ELR (cell line): ENCODE measurements at regions not wholly inside any gene's neighbourhood (a gene's known extent, or its start where the extent isn't known, plus 50 kb on each side); places are given as distances from the start of the nearest gene placed in this dataset.
A peak's percentile ranks its signal among the peaks of the same experiment; 100 is the strongest.
"Not testable (repeated sequence)": the region's sequence is repeated elsewhere in the genome, so short reads cannot be mapped to it uniquely, and the experiment has no call there.

ENCODE experiments used
- DNase-seq: peaks from one replicate; pipeline ENCODE4 v3.0.0-alpha.2; 2015; ENCODE audit warnings: low read depth

- no peak for DNase-seq
These were observed 615.1 kb downstream of the TMEM121 start for GRCh38 chr14:106141242-106142220.

- not testable (repeated sequence) for DNase-seq
These were observed 619.3 kb downstream of the TMEM121 start for GRCh38 chr14:106145731-106146130.

GRCh38 chr14:106153362-106153955 lies 627.1 kb downstream of the TMEM121 start:
- DNase-seq: peak; percentile 36

- DNase-seq: no peak
These were observed 636.9 kb downstream of the TMEM121 start for GRCh38 chr14:106163316-106163715.

GRCh38 chr14:106163812-106164211 lies 637.4 kb downstream of the TMEM121 start:
- not testable (repeated sequence) for DNase-seq

GRCh38 chr14:106166232-106166631 lies 639.8 kb downstream of the TMEM121 start:
- DNase-seq: no peak

GRCh38 chr14:106166650-106167204 lies 640.3 kb downstream of the TMEM121 start:
- DNase-seq: no peak

GRCh38 chr14:106170163-106170658 lies 643.8 kb downstream of the TMEM121 start:
- DNase-seq: peak; percentile 9

- no peak for DNase-seq
These were observed 647.8 kb downstream of the TMEM121 start for GRCh38 chr14:106174206-106174605.

- not testable (repeated sequence) for DNase-seq
These were observed 651.2 kb downstream of the TMEM121 start for GRCh38 chr14:106177266-106178246.

GRCh38 chr14:106179761-106180160 lies 653.4 kb downstream of the TMEM121 start:
- no peak for DNase-seq

GRCh38 chr14:106184771-106185170 lies 658.4 kb downstream of the TMEM121 start:
- not testable (repeated sequence) for DNase-seq

GRCh38 chr14:106185174-106185836 lies 658.9 kb downstream of the TMEM121 start:
- DNase-seq: not testable (repeated sequence)

- DNase-seq: no peak
These were observed 659.5 kb downstream of the TMEM121 start for GRCh38 chr14:106185837-106186233.

- DNase-seq: no peak
These were observed 660.8 kb downstream of the TMEM121 start for GRCh38 chr14:106187216-106187615.

- DNase-seq: not testable (repeated sequence)
These were observed 666.3 kb downstream of the TMEM121 start for GRCh38 chr14:106192701-106193100.

- not testable (repeated sequence) for DNase-seq
These were observed 670.1 kb downstream of the TMEM121 start for GRCh38 chr14:106196459-106196858.

- not testable (repeated sequence) for DNase-seq
These were observed 670.9 kb downstream of the TMEM121 start for GRCh38 chr14:106197264-106197663.

- no peak for DNase-seq
These were observed 672.7 kb downstream of the TMEM121 start for GRCh38 chr14:106199097-106199496.

GRCh38 chr14:106200541-106201315 lies 674.3 kb downstream of the TMEM121 start:
- DNase-seq: no peak
